H9 (cell line): ENCODE measurements at regions not wholly inside any gene's neighbourhood (a gene's known extent, or its start where the extent isn't known, plus 50 kb on each side); places are given as distances from the start of the nearest gene placed in this dataset.

ENCODE experiments used
- DNase-seq: peaks from one replicate; pipeline ENCODE4 v3.0.0-alpha.2; 2017
- H2AFZ ChIP-seq: one replicate; pipeline ENCODE4 v1.6.1; 2013; ENCODE audit warnings: mild to moderate bottlenecking, low read length, control low read depth, moderate library complexity
- H2AK5ac ChIP-seq: 2 replicates; pipeline ENCODE4 v1.6.1; 2013; ENCODE audit warnings: low read length, control low read depth, mixed read lengths; ENCODE audit not compliant: insufficient read length
- H2BK120ac ChIP-seq: one replicate; pipeline ENCODE4 v1.6.1; 2013; ENCODE audit warnings: low read depth, mild to moderate bottlenecking, low read length, control low read depth, inconsistent platforms; ENCODE audit not compliant: poor library complexity, severe bottlenecking
- H2BK12ac ChIP-seq: 2 replicates; pipeline ENCODE4 v1.6.1; 2013; ENCODE audit warnings: low read length, control low read depth, mixed read lengths, low read depth; ENCODE audit not compliant: insufficient read length
- H2BK15ac ChIP-seq: 2 replicates; pipeline ENCODE4 v1.6.1; 2013; ENCODE audit warnings: low read depth, low read length, control low read depth
- H2BK20ac ChIP-seq: one replicate; pipeline ENCODE4 v1.6.1; 2013; ENCODE audit warnings: low read depth, mild to moderate bottlenecking, low read length, control low read depth, inconsistent platforms; ENCODE audit not compliant: poor library complexity, severe bottlenecking
- H2BK5ac ChIP-seq: 2 replicates; pipeline ENCODE4 v1.6.1; 2013; ENCODE audit warnings: low read length, control low read depth, mixed read lengths; ENCODE audit not compliant: insufficient read length
- H3K14ac ChIP-seq: 2 replicates; pipeline ENCODE4 v1.6.1; 2013; ENCODE audit warnings: low read length, control low read depth; ENCODE audit not compliant: insufficient read depth
- H3K18ac ChIP-seq: 2 replicates; pipeline ENCODE4 v1.6.1; 2013; ENCODE audit warnings: low read depth, mild to moderate bottlenecking, mixed read lengths, low read length, control low read depth; ENCODE audit not compliant: insufficient read length
- H3K23ac ChIP-seq: 2 replicates; pipeline ENCODE4 v1.6.1; 2013; ENCODE audit warnings: low read length, control low read depth, mixed read lengths, low read depth; ENCODE audit not compliant: insufficient read length
- H3K23me2 ChIP-seq: 2 replicates; pipeline ENCODE4 v1.6.1; 2013; ENCODE audit warnings: low read depth, mild to moderate bottlenecking, mixed read lengths, low read length, control low read depth; ENCODE audit not compliant: insufficient read length, poor library complexity, severe bottlenecking
- H3K27ac ChIP-seq: 2 replicates; pipeline ENCODE4 v1.5.1; 2013; ENCODE audit warnings: low read length, control low read depth, mixed read lengths, low read depth; ENCODE audit not compliant: insufficient read length
- H3K27me3 ChIP-seq: 2 replicates; pipeline ENCODE4 v1.6.1; 2013; ENCODE audit warnings: low read length, control low read depth, inconsistent platforms; ENCODE audit not compliant: insufficient read depth
- H3K4ac ChIP-seq: 2 replicates; pipeline ENCODE4 v1.6.1; 2013; ENCODE audit warnings: low read depth, mild to moderate bottlenecking, control low read depth, inconsistent platforms, low read length, moderate library complexity
- H3K4me1 ChIP-seq: 2 replicates; pipeline ENCODE4 v1.6.1; 2013; ENCODE audit warnings: low read length, control low read depth, inconsistent platforms; ENCODE audit not compliant: insufficient read depth
- H3K4me2 ChIP-seq: 2 replicates; pipeline ENCODE4 v1.6.1; 2013; ENCODE audit warnings: low read length, control low read depth, mixed read lengths; ENCODE audit not compliant: insufficient read length, insufficient read depth
- H3K56ac ChIP-seq: 2 replicates; pipeline ENCODE4 v1.6.1; 2013; ENCODE audit warnings: low read depth, mild to moderate bottlenecking, mixed read lengths, low read length, control low read depth; ENCODE audit not compliant: insufficient read length
- H3K79me1 ChIP-seq: 2 replicates; pipeline ENCODE4 v1.6.1; 2013; ENCODE audit warnings: low read depth, mild to moderate bottlenecking, moderate library complexity, low read length, control low read depth, inconsistent platforms; ENCODE audit not compliant: insufficient read depth, poor library complexity, severe bottlenecking
- H3K79me2 ChIP-seq: 2 replicates; pipeline ENCODE4 v1.6.1; 2013; ENCODE audit warnings: low read length, control low read depth, inconsistent platforms; ENCODE audit not compliant: insufficient read depth
- H3K9ac ChIP-seq: 2 replicates; pipeline ENCODE4 v1.6.1; 2013; ENCODE audit warnings: low read length, control low read depth, mixed read lengths; ENCODE audit not compliant: insufficient read length; ENCODE audit errors: extremely low read depth
- H3K9me3 ChIP-seq: one replicate; pipeline ENCODE4 v1.6.1; 2013; ENCODE audit warnings: low read depth, low read length, inconsistent platforms; ENCODE audit not compliant: control insufficient read depth
- H3T11ph ChIP-seq: one replicate; pipeline ENCODE4 v1.6.1; 2013; ENCODE audit warnings: mild to moderate bottlenecking, low read length, control low read depth, inconsistent platforms
- H4K20me1 ChIP-seq: one replicate; pipeline ENCODE4 v1.6.1; 2013; ENCODE audit not compliant: control insufficient read depth, insufficient read length, insufficient read depth
- H4K5ac ChIP-seq: 2 replicates; pipeline ENCODE4 v1.6.1; 2013; ENCODE audit warnings: low read depth, mild to moderate bottlenecking, mixed read lengths, low read length, control low read depth; ENCODE audit not compliant: insufficient read length
- H4K8ac ChIP-seq: replicated peaks from 2 replicates; pipeline ENCODE4 v1.6.1; 2013; ENCODE audit warnings: low read length, control low read depth, mixed read lengths, low read depth; ENCODE audit not compliant: insufficient read length
- H4K91ac ChIP-seq: 2 replicates; pipeline ENCODE4 v1.6.1; 2013; ENCODE audit warnings: low read depth, mild to moderate bottlenecking, moderate library complexity, mixed read lengths, low read length, control low read depth; ENCODE audit not compliant: insufficient read length
- H3K27ac Mint-ChIP-seq, 3 experiments: 2 replicates in 2 of 3; 3 replicates in 1 of 3; pipeline ENCODE4 v1.8.0; 2020 to 2021; ENCODE audit warnings: mixed read lengths in 3 of 3, mild to moderate bottlenecking in 1 of 3, moderate library complexity in 1 of 3
- H3K27me3 Mint-ChIP-seq: 2 replicates; pipeline ENCODE4 v1.8.0; 2021; ENCODE audit warnings: low read depth, mild to moderate bottlenecking, moderate library complexity, mixed read lengths
- H3K36me3 Mint-ChIP-seq, 3 experiments: 2 replicates in 2 of 3; 3 replicates in 1 of 3; pipeline ENCODE4 v1.8.0; 2020 to 2021; ENCODE audit warnings: low read depth in 3 of 3, mixed read lengths in 3 of 3; ENCODE audit not compliant: insufficient read depth in 1 of 3
- H3K4me1 Mint-ChIP-seq, 2 experiments: 2 replicates each; pipeline ENCODE4 v1.8.0; 2020; ENCODE audit warnings: mixed read lengths in 2 of 2
- H3K4me3 Mint-ChIP-seq, 2 experiments: 2 replicates in 1 of 2; 3 replicates in 1 of 2; pipeline ENCODE4 v1.8.0; 2020 to 2021; ENCODE audit warnings: mild to moderate bottlenecking in 2 of 2, mixed read lengths in 2 of 2, moderate library complexity in 1 of 2
- H3K9me3 Mint-ChIP-seq, 2 experiments: 2 replicates in 1 of 2; 3 replicates in 1 of 2; pipeline ENCODE4 v1.8.0; 2020; ENCODE audit warnings: mild to moderate bottlenecking in 2 of 2, mixed read lengths in 2 of 2, moderate library complexity in 1 of 2
- WGBS: extraction: QIAGEN DNeasy Blood & Tissue Kit; methylation state at CpG from one replicate; pipeline ENCODE4 v1.1.7; 2013; ENCODE audit warnings: missing lambda C conversion rate, low lambda C conversion rate, mixed read lengths; ENCODE audit not compliant: insufficient read length; ENCODE audit errors: extremely low coverage; 5-methylcytosine and 5-hydroxymethylcytosine counted together
- TF ChIP-seq, protein P1 (sequence below): fragments of 200-600 bp; sonication (generic); conservative IDR thresholded peaks from 3 replicates; pipeline ENCODE4 v1.8.0; 2021; ENCODE audit warnings: antibody characterized with exemption, mild to moderate bottlenecking

DNA sequence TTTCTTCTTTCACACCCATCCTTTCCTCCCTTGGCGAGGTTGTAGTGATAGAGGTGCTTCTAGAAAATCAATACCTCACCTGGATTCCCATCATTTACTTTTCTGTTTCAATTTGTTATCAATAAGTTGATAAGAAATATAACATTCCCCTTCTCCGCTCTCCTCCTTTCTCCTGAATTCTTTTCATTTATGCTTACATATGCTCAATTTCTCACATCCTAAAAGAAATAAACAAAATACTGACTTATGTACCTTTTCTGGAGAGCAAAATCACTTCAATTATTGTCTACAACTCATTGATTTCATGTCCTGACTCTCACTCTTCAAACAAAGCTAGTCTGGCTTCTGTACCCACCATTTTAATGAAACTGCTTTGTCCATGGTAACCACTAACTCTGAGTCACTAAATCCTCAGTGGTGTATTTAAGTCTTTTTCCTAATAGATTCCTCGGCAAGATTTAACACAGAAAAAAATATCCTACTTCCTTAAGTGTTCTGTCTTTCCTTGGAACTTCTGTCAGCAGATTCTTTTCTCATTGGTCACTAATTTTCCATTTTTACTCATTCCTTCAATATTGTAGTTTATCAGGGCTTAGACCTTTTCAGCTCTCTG lies 289.6 kb downstream of the RFPL4B start:
- H3K4ac ChIP-seq: no peak overlapping the region
- no peak overlapping the region for H3K23ac ChIP-seq
- DNase-seq: no peak
- H3K4me2 ChIP-seq: no peak overlapping the region
- no peak overlapping the region for H2BK5ac ChIP-seq
- no CpG with 5 or more reads among the region's 3 CpGs for WGBS
- H2BK20ac ChIP-seq: no peak overlapping the region
- no peak overlapping the region for H3T11ph ChIP-seq
- H4K20me1 ChIP-seq: no peaks in the 10 kb centered on the region
- Mint-ChIP-seq H3K4me3 (no peak overlapping the region), H3K4me1 (no peaks in the 10 kb centered on the region), H3K36me3 (peaks cover 2 to 8% (median 8%) of the 10 kb centered on the region in 3 experiments; a peak in 5 of 7 replicates), H3K9me3 (peaks cover 10 to 11% of the 10 kb centered on the region in 2 experiments), H3K27me3 (no peaks in the 10 kb centered on the region; the same call in 1 of the 2 replicates), H3K27ac (no peak overlapping the region)
- no peaks in the 10 kb centered on the region for H3K4me1 ChIP-seq
- H3K9ac ChIP-seq: no peak overlapping the region
- H2BK12ac ChIP-seq: no peak overlapping the region
- TF ChIP-seq, protein P1, sequence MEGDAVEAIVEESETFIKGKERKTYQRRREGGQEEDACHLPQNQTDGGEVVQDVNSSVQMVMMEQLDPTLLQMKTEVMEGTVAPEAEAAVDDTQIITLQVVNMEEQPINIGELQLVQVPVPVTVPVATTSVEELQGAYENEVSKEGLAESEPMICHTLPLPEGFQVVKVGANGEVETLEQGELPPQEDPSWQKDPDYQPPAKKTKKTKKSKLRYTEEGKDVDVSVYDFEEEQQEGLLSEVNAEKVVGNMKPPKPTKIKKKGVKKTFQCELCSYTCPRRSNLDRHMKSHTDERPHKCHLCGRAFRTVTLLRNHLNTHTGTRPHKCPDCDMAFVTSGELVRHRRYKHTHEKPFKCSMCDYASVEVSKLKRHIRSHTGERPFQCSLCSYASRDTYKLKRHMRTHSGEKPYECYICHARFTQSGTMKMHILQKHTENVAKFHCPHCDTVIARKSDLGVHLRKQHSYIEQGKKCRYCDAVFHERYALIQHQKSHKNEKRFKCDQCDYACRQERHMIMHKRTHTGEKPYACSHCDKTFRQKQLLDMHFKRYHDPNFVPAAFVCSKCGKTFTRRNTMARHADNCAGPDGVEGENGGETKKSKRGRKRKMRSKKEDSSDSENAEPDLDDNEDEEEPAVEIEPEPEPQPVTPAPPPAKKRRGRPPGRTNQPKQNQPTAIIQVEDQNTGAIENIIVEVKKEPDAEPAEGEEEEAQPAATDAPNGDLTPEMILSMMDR: no peak
- H3K56ac ChIP-seq: no peak overlapping the region
- H2AK5ac ChIP-seq: no peak overlapping the region
- H2BK120ac ChIP-seq: no peak overlapping the region
- no peaks in the 10 kb centered on the region for H3K9me3 ChIP-seq
- H2AFZ ChIP-seq: no peak overlapping the region
- no peak overlapping the region for H4K91ac ChIP-seq
- no peak overlapping the region for H3K27ac ChIP-seq
- H3K23me2 ChIP-seq: no peaks in the 10 kb centered on the region
- H4K5ac ChIP-seq: no peak overlapping the region
- H3K14ac ChIP-seq: no peak overlapping the region
- no peak overlapping the region for H4K8ac ChIP-seq
- H3K18ac ChIP-seq: no peak overlapping the region
- no peaks in the 10 kb centered on the region for H3K79me1 ChIP-seq
- no peaks in the 10 kb centered on the region for H3K79me2 ChIP-seq
- H3K27me3 ChIP-seq: no peaks in the 10 kb centered on the region
- H2BK15ac ChIP-seq: no peak overlapping the region
